Esophagus squamous epithelium (tissue), 5 donors: ENCODE measurements at regions not wholly inside any gene's neighbourhood (a gene's known extent, or its start where the extent isn't known, plus 50 kb on each side); places are given as distances from the start of the nearest gene placed in this dataset.

Experiments
- DNase-seq: peaks from one replicate; lab custom pipeline; 2025; lab: John Stamatoyannopoulos, UW
- H3K27ac ChIP-seq, 4 donors: fragments of 200-600 bp; sonication (generic); one replicate each; pipeline ENCODE4 v1.5.1; 2016 to 2019; ENCODE audit warnings: mild to moderate bottlenecking in 1 of 4
- H3K27me3 ChIP-seq, 4 donors: fragments of 200-600 bp; sonication (generic); 1 replicate in 3 of 4; 2 replicates in 1 of 4; pipeline versions ENCODE4 v1.5.1 to v1.6.0; 2017 to 2021; ENCODE audit warnings: antibody characterized with exemption in 1 of 4
- H3K36me3 ChIP-seq, 3 donors: fragments of 200-600 bp; sonication (generic); one replicate each; pipeline ENCODE4 v1.5.1; 2016 to 2019
- H3K4me1 ChIP-seq, 3 donors: fragments of 200-600 bp; sonication (generic); one replicate each; pipeline ENCODE4 v1.5.1; 2017 to 2019
- H3K4me3 ChIP-seq, 4 donors: fragments of 200-600 bp; sonication (generic); 1 replicate in 3 of 4; 2 replicates in 1 of 4; pipeline ENCODE4 v1.5.1; 2016 to 2019; ENCODE audit warnings: mild to moderate bottlenecking in 2 of 4, moderate library complexity in 1 of 4
- H3K9me3 ChIP-seq, 3 donors: fragments of 200-600 bp; sonication (generic); one replicate each; pipeline ENCODE4 v1.5.1; 2016 to 2019
- CTCF ChIP-seq, 6 experiments: fragments of 450-650 bp in 4 of 6; fragments of 200-600 bp in 2 of 6; sonication (generic) in 2 of 6; IDR thresholded peaks; one replicate each; pipeline ENCODE4 v1.5.1; 2016 to 2019; ENCODE audit warnings: antibody characterized with exemption in 6 of 6, mild to moderate bottlenecking in 4 of 6, moderate library complexity in 4 of 6
- POLR2A ChIP-seq, 4 donors: fragments of 450-650 bp; IDR thresholded peaks; one replicate each; pipeline ENCODE4 v1.6.1; 2017; ENCODE audit warnings: antibody characterized with exemption in 4 of 4, mild to moderate bottlenecking in 4 of 4, moderate library complexity in 3 of 4
- WGBS, 2 donors: methylation state at CpG; one replicate each; pipeline ENCODE4 v1.1.5; 2018; 5-methylcytosine and 5-hydroxymethylcytosine counted together
- intact Hi-C: fragments of 100-400 bp; cut with DNase I; formaldehyde crosslinking; loops from one replicate; pipeline ENCODE4 v1.15.0; 2022
- donor health status: DM: yes; HTN: yes; CAD: no.

- Histone ChIP-seq H3K27me3 (no peaks in the 10 kb centered on the region), H3K36me3 (no peaks in the 10 kb centered on the region), H3K4me3 (no peak overlapping the region), H3K27ac (no peak overlapping the region), H3K9me3 (no peaks in the 10 kb centered on the region), H3K4me1 (no peaks in the 10 kb centered on the region)
- no peak for DNase-seq
- intact Hi-C loops, result no loop called here
- TF ChIP-seq POLR2A (IDR thresholded peaks at IDR 0.05) (no peak), CTCF (IDR thresholded peaks at IDR 0.05) (no peak)
- WGBS, 2 donors, result 96% methylated on average over 4 of the region's 9 CpGs; no CpG with 5 or more reads in 1 of the 2 donors
Observed at GRCh38 chr1:30536530-30536929, 186.9 kb downstream of the MATN1 start.

GRCh38 chr1:30535595-30536325 is 187.6 kb downstream of the MATN1 start:
- Histone ChIP-seq H3K4me3 (no peak overlapping the region), H3K9me3 (no peaks in the 10 kb centered on the region), H3K4me1 (no peaks in the 10 kb centered on the region), H3K27ac (no peak overlapping the region), H3K36me3 (no peaks in the 10 kb centered on the region), H3K27me3 (no peaks in the 10 kb centered on the region)
- no peak for DNase-seq
- intact Hi-C loops, result no loop called here
- TF ChIP-seq POLR2A (IDR thresholded peaks at IDR 0.05), result no peak
- no peak for TF ChIP-seq CTCF (IDR thresholded peaks at IDR 0.05)
- WGBS, 2 donors, result 40 to 62% methylated on average over 6 of the region's 6 CpGs

GRCh38 chr1:30534551-30534940 is 188.8 kb downstream of the MATN1 start:
- no peaks in the 10 kb centered on the region for H3K4me1 ChIP-seq
- intact Hi-C loops, result no loop called here
- no peaks in the 10 kb centered on the region for H3K27me3 ChIP-seq
- H3K4me3 ChIP-seq, result no peak overlapping the region
- no peak for DNase-seq
- TF ChIP-seq CTCF (IDR thresholded peaks at IDR 0.05) (no peak), POLR2A (IDR thresholded peaks at IDR 0.05) (no peak)
- H3K9me3 ChIP-seq, result no peaks in the 10 kb centered on the region
- H3K27ac ChIP-seq, result no peak overlapping the region
- WGBS, 2 donors, result no CpG with 5 or more reads among the region's 3 CpGs
- H3K36me3 ChIP-seq, result no peaks in the 10 kb centered on the region

GRCh38 chr1:30533796-30534550 is 189.4 kb downstream of the MATN1 start:
- no peaks in the 10 kb centered on the region for H3K27me3 ChIP-seq
- H3K27ac ChIP-seq, result no peak overlapping the region
- TF ChIP-seq CTCF (IDR thresholded peaks at IDR 0.05) (no peak), POLR2A (IDR thresholded peaks at IDR 0.05) (no peak)
- no peak for DNase-seq
- no peaks in the 10 kb centered on the region for H3K9me3 ChIP-seq
- intact Hi-C loops, result no loop called here
- no peaks in the 10 kb centered on the region for H3K36me3 ChIP-seq
- no peaks in the 10 kb centered on the region for H3K4me1 ChIP-seq
- no peak overlapping the region for H3K4me3 ChIP-seq
- 52 to 63% methylated on average over 5 of the region's 6 CpGs for WGBS, 2 donors

- DNase-seq, result no peak
- Histone ChIP-seq H3K9me3 (no peaks in the 10 kb centered on the region), H3K4me3 (no peak overlapping the region), H3K27ac (no peak overlapping the region), H3K36me3 (no peaks in the 10 kb centered on the region), H3K27me3 (no peaks in the 10 kb centered on the region), H3K4me1 (no peaks in the 10 kb centered on the region)
- 53% methylated on average over 3 of the region's 3 CpGs; no CpG with 5 or more reads in 1 of the 2 donors for WGBS, 2 donors
- intact Hi-C loops, result no loop called here
- TF ChIP-seq POLR2A (IDR thresholded peaks at IDR 0.05) (no peak), CTCF (IDR thresholded peaks at IDR 0.05) (no peak)
Observed at GRCh38 chr1:30533141-30533540, 190.2 kb downstream of the MATN1 start.
